Choroid plexus epithelial cell (primary cell): ENCODE measurements at regions not wholly inside any gene's neighbourhood (a gene's known extent, or its start where the extent isn't known, plus 50 kb on each side); places are given as distances from the start of the nearest gene placed in this dataset.

Source experiments
- DNase-seq: peaks from one replicate; pipeline ENCODE4 v3.0.0-alpha.2; 2010; ENCODE audit warnings: low read depth
- H3K4me3 ChIP-seq: 2 replicates; pipeline ENCODE4 v1.5.1; 2011; ENCODE audit warnings: low read depth, mild to moderate bottlenecking, control low read depth, low read length, moderate library complexity
- TF ChIP-seq, protein P1 (sequence below): conservative IDR thresholded peaks from 2 replicates; pipeline ENCODE4 v1.5.1; 2011; ENCODE audit warnings: low read depth, mild to moderate bottlenecking, control low read depth, inconsistent platforms, low read length, moderate library complexity

DNA sequence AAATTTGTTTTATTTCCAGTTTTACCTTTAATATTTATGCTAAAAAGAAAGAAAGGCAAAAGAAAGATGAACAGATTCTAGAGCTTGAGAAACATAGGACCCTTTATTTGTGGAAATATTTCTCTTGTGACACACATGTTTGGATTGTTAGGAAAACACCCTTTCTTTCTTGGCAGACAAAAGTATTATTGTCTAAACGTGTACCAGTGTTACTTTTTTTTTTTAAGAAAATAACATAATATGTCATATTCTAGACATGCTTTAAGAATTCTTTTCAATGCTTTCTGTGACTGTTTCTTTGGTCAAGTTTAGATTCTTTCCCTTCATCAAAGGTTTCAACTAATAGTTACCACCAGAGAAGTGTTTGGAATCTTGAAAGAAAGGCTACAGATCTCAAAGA is 183.4 kb upstream of the CNR1 start:
- TF ChIP-seq, protein P1, sequence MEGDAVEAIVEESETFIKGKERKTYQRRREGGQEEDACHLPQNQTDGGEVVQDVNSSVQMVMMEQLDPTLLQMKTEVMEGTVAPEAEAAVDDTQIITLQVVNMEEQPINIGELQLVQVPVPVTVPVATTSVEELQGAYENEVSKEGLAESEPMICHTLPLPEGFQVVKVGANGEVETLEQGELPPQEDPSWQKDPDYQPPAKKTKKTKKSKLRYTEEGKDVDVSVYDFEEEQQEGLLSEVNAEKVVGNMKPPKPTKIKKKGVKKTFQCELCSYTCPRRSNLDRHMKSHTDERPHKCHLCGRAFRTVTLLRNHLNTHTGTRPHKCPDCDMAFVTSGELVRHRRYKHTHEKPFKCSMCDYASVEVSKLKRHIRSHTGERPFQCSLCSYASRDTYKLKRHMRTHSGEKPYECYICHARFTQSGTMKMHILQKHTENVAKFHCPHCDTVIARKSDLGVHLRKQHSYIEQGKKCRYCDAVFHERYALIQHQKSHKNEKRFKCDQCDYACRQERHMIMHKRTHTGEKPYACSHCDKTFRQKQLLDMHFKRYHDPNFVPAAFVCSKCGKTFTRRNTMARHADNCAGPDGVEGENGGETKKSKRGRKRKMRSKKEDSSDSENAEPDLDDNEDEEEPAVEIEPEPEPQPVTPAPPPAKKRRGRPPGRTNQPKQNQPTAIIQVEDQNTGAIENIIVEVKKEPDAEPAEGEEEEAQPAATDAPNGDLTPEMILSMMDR, result no peak
- H3K4me3 ChIP-seq, result no peak overlapping the region
- peak; percentile 66 for DNase-seq

GRCh38 chr6:88342336-88342735 is 176.2 kb upstream of the CNR1 start:
- no peak overlapping the region for H3K4me3 ChIP-seq
- DNase-seq, result no peak
- TF ChIP-seq, protein P1, result no peak

DNA sequence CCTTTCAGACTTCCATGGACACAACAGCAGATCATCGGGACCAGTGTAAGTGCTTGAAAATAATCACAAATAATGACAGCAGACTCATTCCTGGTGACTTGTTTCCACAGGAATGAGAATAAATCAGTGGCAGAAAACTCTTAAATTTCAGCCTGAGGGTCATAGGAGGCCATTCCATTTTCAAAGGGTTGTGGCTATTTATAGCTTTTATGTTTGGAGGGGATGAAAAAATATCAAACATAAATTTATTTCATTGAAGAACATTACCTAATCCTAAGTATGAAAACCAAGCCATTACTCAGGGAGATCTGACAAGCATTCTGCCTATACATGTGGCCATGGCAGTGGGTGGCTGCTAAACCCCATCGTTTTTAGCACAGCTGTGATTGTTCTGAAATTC is 173.6 kb upstream of the CNR1 start:
- TF ChIP-seq, protein P1, result no peak
- no peak for DNase-seq
- H3K4me3 ChIP-seq, result no peak overlapping the region

- TF ChIP-seq, protein P1, result no peak
- no peak for DNase-seq
- H3K4me3 ChIP-seq, result no peak overlapping the region
These were observed 155.2 kb upstream of the CNR1 start for GRCh38 chr6:88321306-88321705.

GRCh38 chr6:88311561-88311960 is 145.4 kb upstream of the CNR1 start:
- TF ChIP-seq, protein P1, result no peak
- H3K4me3 ChIP-seq, result no peak overlapping the region
- no peak for DNase-seq

DNA sequence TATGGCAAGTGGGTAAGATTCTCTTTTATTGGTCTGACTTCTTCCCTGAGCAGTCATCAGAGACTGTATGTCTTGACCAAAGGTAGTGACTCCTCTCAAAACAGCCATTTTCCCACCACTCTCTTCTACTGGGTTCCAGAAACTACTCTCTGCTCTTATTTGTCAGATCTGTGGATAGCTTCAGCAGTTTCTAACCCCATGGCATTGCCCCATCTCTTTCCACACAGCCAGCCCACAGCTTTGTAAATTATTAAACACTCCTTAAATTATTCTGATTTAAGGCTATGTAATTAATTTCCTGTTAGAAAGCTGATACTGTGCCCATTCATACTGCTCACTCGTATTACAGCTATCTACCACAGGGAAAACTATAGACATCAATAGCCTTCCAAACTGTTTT is 138.4 kb upstream of the CNR1 start:
- TF ChIP-seq, protein P1, result no peak
- no peak for DNase-seq
- H3K4me3 ChIP-seq, result no peak overlapping the region

GRCh38 chr6:88302769-88303225 is 136.7 kb upstream of the CNR1 start:
- TF ChIP-seq, protein P1, result no peak
- DNase-seq, result peak; percentile 23
- H3K4me3 ChIP-seq, result no peak overlapping the region
